ENCODE measurements at regions not wholly inside any gene's neighbourhood (a gene's known extent, or its start where the extent isn't known, plus 50 kb on each side); places are given as distances from the start of the nearest gene placed in this dataset.

DNA sequence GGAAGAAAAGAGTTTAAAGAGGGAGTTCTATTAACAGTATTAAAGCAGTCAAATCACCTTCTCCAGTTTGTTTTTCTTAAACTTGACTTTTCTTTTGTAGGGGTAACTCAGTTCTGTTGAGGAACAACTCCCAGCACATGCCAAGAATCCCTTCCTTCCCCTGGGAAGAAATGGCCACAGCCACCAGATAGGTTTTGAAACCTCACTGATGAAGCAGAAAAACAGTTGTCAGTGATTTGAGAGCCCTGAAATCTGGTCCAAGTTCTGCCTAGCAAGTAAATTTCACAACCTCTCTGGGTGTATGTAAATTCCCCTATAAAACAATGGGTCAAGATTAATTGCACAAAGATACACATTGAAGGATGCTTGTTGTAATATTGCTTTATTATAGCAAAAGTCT, 167.1 kb downstream of the DHX15 start:
- no peak for DNase-seq

DNA sequence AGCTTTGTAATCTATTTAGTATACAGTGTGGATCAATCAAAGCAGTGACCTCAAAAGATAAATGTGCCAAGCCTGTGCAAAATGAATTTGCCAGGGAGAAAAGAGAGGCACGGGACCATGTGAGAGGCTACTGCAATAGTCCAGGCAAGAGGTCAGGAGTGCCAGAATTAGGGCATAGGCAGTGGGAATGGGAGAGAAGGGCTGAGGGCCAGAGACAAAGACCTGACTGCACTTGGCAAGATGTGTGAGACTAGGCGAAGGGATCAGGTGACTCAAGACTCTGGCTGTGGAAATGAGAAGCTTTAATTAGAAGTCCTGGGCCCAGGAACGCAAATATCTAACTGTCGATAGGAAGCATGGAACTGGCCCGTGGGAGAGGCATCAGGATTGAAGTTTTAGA, 168.1 kb downstream of the DHX15 start:
- DNase-seq = no peak

DNA sequence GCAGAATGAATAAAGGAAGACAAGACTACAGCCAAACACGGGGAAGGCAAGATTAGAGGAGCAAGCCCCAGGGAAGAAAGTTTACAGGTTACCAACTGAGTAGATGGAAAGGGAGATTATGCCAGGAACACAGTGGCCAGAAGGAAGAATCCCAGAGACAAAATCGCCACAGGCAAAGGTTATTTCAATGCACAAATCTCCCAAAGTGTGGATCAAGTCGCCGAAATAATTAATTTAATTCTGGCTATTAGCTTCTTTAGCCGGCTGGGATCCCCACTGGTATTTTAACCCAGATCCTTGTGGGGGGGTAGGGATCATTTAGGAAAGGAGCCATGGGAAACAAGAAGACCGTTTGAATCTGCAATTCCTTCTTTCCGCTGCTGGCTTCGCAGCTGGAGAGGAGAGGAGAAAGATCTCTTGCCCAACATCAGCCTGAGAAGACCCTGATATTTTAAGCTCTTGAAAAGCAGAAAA, 171.0 kb downstream of the DHX15 start:
- no peak for DNase-seq

DNA sequence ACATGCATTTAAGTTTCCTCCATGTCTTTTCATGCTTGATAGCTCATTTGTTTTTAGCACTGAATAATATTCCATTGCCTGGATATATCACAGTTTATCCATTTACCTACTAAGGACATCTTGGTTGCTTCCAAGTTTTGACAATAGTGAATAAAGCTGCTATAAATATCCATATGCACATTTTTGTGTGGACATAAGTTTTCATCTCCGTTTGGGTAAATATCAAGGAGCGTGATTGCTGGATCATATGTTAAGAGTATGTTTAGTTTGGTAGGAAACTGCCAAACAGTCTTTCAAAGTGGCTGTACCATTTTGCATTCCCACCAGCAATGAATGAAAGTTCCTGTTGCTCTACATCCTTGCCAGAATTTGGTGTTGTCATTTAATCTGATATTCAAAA, 172.5 kb downstream of the DHX15 start:
- DNase-seq = no peak

DNA sequence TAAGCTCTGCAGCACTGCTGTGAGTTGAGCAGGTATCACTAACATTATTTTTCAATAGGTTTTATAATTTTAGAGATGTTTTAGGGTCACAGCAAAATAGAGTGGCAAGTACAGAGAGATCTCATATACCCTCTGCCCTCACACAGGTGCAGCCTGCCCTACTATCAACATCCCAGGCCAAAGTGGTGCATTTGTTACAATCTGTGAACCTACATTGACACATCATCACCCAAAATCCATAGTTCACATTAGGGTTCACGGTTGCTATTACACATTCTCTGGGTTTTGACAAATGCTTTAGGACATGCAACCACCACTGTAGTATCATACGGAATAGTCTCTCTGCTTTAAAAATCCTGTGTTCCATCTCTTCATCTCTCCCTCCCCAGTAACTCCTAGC, 173.1 kb downstream of the DHX15 start:
- no peak for DNase-seq

DNA sequence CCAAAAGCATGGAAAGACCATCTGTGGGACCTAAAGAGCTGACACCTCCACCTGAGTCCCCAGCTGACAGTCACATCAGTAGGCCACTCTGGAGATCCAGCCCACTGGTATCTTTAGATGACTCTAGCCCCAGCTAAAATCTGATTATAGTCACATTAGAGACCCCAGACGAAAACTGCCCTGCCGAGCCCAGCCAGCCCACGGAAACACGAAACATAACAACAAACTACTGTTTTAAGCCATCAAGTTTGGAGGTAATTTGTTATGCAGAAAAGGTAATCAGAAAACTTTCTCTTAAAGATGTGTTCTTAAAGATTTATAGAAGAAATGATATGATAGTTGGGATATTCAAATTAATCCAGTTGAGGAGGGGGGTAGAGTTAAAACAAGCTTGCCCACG, 175.7 kb downstream of the DHX15 start:
- DNase-seq = no peak

DNA sequence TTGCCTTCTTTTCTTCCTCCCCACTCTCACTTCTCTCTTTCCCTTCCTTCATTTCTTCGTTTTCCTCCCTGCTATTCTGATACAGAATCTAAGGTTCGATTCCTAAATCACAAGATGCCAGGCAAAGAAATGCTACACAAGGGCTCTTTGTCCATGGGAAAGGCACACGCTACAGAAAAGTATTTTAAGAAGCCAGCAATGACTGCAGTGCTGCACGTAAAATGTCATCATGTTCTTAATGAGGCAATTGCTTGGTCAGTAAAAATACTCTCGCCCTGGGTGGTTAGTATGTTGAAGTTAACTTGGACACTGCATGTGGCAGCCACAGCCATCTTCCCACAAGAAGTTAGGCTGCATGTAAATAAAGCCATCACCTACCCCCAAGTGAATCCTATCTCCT, 178.4 kb downstream of the DHX15 start:
- DNase-seq = no peak

DNA sequence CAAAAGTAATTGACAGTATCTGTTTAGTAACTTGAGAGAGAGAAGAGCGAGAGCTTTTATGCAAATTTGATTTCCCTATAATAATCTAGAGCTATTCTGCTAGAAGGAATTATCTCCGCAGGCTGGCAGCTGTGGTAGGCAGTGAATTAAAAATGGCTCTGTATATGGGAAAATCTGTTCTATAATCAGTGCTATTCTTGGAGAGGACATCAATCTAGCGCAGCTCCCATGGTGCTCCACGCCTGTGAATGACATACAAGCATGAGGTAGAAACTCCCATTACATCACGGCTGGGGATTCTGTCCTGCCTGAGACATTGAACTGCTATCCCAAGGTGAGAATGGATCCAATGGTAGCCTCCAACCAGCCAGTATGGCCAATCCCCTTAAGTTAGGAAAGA, 179.0 kb downstream of the DHX15 start:
- DNase-seq = no peak

DNA sequence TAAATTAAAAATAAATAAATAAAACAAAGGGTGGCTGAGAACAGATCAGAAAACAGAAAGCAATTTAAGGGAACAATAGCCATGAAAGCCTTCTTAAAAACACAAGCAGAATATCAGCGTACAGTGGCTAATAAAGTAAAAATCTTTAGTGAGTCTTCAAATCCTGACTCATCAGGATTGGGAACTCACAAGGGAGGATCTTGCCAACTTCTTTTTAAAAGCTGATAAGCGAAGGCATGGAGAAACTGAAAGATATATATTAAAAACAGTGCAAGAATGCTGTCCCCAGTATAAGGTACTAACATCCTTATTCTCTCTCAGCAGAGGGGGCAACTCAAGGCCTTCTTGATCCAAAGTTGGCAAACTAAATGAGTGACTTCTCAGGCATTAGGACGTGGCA, 180.1 kb downstream of the DHX15 start:
- no peak for DNase-seq

DNA sequence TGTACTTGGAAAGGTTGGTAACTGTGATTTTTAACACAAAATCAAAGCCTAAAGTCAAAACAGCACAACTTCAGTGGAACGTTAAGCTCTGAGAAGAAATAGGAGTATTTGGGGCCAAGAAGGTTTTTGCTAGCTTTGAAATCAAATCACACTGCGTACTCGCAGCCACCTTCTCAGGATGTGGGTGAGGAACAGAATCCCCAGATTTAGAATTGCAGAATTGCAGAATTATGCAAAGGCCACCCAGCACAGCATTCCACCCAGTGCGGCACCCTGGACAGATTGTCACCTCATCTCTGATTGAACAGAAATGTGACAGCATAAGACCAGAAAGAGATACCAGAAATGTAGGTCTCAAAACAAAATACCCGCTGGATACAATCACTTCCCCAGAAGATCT, 181.1 kb downstream of the DHX15 start:
- DNase-seq = no peak

DNA sequence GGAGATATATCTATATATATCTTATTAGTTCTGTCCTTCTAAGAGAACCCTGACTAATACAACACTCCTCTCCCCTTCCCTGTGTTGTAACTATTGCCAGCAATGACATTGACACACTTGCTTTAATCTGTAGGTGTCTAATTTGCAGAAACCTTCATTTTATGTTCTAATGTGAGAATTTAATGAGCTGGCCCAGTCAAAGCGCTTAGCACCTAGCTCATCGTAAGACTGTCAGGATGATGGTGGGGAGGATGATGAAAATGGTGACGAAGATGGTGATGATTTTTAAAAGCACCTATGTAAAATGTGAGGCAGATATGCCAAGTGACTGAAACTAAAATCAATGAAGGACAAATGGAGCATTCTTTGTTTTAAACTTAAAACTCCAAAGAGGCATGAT, 183.8 kb downstream of the DHX15 start:
- no peak for DNase-seq

DNA sequence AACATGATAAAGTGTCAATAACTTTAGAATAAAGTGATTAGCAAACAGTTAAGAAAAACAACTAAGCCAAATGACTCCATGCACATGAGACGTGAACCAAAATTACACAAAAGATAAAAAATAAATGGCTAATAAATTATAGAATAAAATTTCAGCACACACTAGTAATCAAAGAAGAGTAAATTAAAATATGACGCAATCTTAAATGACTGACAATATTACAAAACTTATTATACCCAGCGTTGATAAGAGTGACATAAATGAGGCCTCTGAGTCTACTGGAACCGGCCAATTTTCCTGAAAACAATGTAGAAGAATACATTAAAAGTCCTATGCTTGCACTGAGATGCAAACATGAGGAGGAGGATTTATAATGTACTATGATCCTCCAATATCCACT, 187.4 kb downstream of the DHX15 start:
- no peak for DNase-seq

DNA sequence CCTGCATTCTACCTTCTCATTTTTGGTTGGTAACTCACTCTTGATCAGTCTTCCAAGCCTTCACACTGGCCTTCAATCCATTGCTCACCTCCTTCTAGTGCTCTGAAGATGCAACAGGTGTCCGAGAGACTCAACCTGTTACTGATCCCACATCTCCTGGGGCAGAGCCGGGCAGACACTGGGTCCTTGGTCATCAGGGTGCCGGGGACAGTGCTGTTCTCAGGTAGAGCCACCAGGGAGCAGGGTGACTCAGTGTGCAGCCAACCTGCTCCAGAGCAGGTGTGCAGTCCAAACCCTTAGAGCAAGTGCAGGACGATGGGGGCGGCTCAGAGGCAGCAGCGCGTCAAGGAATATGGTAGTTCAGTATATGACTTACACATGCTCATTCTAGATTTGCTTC, 188.4 kb downstream of the DHX15 start:
- no peak for DNase-seq

DNA sequence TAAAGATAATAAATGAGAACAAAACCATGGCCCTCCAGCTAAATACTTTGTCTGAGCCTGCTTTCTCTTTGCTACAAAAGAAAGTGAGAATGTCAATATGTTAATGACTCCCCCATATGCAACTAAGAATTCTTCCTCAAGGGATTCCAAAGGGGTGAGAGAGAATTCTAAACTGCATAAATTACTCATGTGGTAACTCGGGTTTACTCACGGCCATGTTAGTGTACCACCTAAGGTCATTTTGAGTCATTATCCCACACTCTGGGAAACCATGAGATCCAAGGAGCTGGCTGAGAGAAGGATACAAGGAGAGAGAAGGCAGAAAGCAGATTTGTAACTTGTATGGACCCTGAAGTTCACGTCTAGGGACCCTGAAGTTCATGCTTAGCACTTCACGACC, 190.3 kb downstream of the DHX15 start:
- no peak for DNase-seq

DNA sequence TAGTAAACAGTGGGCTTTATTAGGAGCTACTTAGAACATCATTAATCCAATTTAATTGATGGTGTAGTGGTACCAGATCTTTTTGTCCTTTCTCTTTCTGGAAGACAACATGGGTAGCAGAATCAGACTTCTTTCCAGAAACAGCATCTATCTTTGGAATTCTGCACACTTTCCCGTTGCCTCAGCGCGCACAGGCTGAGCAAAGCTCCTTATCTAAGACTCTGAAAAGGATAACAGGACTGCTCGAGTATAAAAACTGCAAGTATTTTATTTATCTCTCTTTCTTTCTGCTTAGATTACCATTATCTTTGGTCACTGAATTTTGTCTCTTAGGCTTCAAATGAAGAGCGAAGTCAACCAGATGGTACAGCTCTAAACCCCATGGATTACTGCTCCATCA, 191.7 kb downstream of the DHX15 start:
- DNase-seq = no peak

DNA sequence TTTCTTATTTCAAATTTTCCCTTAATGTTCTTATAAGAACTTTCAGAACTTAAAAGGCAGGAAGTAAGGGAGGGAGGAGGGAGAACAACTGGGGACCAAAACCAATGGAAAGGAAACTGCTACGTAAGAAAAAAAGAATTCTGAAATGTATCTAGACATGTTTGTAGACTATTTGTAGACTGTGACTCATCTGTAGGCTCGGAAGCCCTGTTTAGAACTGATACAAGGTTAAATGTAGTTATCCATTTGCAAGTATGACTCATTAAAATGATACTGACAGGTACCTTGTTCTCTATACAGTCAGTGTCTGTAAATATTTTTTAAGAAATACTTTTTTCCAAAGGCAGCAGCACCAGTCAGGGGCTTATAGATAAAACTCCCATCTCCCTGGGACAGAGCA, 202.0 kb downstream of the DHX15 start:
- DNase-seq = no peak

DNA sequence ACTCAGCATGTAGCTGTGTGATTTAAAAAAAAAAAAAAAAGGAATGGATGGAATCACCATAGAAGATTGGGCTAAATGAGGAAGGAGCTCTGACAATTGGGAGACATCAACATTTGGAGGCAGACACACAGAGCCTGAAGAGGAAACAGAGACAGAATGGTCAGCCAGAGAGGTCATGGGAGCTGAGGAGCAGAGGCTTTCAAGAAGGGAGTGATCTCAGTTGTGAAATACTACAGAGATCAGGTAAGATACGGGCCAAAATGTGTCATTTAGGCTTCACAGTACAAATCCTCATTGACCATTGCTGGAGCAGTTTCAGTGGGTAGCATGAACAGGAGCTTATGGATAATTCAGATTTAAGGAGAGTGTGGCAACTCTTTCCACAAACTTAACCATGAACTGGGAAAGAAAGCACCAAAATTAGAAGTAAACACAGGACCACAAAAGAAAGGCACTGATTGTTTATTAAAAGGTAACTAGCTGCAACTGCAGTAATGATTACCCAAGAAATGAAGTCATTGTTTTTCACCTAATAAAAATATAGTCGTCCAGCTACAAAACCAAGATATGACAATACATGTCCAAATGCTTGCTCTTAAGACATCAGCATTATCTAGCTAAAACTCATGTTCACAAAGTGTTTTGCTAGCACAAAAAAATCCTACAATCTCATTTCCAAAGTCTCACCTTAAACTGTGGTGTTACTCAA, 203.2 kb downstream of the DHX15 start:
- no peak for DNase-seq

DNA sequence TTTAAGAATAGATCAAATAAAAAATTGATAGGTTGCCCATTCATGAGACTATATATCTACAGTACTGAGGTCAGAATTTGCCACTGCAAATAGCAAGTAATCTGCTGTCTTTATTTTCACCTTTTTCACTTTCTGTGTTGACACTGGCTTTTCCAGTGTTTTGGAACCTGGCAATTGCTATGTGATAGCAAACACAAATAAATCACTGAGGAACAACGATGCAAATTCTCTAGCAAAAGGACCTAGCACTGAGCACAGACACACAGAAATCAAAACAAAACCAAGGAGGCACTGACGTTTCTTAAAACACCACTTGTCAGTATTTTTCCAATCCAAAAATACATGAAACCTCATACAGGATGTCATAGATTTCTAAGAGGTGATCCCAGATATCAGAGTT, 210.7 kb downstream of the DHX15 start:
- DNase-seq = no peak

DNA sequence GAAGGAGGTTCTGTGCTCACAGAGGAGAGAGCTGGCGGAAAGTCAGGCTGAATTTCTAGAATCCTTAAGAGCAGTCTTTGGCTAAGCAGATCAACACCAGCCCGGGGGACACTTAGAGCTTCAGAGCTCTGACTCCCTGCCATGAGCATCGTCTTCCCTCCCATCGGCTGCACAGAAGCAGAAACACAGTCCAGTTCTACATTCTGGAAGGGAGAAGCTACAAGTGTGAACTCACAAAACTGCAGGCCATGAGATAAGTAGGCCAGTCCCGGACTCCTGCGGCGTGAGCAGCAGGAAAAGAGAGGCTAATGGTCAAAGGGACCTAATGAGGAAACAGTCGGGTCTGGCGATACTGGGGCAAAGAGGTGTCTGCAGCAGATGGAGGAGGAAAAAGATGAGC, 211.5 kb downstream of the DHX15 start:
- no peak for DNase-seq

DNA sequence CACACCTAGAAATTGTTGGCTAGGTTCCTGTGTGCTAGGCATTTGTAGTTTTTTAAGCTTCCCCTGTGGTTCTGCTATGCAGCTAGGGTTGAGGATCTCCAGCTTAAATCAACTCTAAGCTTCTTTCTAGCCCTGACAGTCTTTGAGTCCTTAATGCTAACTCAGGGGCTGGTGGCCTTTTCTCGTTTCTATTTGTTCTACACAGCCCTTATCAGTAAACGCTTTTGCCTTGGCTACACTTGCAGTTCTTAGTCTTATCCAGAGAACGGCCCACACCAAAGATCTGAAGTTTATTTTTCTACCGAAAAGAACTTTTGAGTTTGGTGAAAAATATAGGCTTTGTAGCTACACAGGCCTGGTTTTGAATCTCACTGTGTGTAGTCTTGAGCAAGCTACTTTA, 212.0 kb downstream of the DHX15 start:
- no peak for DNase-seq

DNA sequence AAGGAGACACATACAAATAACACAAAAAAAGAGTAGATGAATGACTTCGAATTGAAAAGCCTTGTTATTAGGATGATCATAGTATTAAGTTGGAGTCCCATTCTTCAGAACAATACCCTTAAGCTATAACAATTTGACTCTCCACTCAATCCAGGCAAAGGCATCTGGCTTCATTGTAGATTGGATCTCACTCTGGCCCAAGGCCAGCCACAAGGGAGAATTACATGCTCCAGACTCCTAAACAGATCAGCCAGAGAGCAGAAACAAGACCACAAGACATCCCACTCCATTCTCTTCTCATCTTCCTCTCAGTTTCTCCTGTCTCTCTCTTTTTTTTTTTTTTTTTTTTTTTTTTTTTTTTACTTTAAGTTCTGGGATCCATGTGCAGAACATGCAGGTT, 213.9 kb downstream of the DHX15 start:
- DNase-seq = no peak

DNA sequence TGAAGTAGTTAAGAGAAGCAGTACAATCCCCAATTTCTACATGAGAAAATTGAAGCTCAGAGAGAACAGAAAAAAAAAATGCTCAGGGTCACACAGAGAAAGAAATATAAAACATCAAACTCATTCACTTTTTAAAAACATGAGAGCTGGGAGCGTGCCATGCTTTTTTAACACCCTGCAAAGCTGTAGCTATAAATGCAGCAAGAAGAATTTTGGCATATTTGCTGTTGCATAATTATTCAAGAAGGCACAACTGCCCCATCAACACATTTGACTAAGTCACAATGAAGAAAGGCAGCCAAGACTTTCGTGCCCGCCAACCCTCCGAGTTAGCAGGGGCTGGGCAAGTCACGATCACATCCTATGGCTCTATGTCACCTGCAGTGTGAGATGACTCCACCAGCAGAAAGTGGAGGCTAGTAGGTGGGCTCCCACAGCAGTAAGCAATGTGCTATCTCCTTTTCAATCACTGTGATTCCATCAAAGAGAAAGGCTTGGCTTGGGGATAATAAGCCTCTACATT, 214.8 kb downstream of the DHX15 start:
- no peak for DNase-seq

DNA sequence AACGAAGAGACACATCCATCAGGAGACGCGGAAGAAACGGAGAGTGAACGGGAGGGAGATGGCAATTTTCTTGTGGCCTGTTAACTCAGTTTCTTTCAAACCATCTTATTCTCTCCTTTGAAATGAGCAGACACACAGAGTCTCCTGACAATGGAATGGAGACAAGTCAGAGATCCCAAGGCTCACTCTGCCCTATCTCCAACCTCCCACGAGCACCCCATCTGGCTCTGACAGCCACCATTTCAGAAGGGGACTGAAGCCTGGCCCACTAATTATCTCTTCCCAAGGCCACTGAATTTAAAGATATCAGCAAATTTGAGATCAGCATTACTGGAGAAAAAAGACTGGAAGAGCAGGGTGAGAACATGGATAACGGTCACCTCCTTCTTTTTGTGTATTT, 215.6 kb downstream of the DHX15 start:
- DNase-seq = no peak

DNA sequence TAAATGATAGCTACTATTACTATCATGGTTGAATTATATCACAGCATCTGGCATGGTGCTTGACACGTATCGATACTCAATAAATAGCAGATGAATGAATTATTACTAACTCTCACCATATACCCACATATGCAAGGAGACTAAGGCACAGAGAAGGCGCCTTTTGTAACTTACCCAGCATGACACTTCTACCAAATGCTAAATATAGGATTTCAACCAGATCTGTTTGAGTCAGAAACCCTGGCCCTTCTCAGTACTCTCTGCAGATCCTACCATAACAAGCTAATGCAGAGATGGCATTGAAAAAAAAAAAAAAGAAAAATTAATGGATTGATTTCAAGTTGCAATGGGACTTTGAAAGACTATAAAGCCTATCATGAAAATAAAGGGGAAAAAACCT, 219.5 kb downstream of the DHX15 start:
- DNase-seq = no peak

DNA sequence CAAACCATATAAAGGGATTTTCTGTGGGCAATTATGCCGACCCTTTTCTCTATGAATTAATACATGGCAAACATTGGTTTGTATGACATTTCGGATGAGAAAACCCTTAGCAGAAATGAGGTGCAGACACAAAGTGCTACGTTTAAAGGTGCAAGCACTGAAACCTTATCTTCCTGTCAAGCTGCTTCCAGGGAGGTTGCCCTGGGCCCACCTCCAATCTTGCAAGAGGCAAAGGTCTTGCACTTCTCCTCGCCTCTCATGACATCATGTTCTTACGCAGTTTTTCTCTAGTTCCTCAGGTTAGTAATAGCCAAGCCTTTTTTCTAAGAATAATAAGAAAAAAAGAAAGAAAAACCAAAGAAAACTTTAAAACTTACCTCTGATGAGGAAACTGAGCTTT, 220.1 kb downstream of the DHX15 start:
- no peak for DNase-seq

Measured in NCI-H2081 (cell line).